Bronchial epithelial cell (primary cell): ENCODE measurements at regions not wholly inside any gene's neighbourhood (a gene's known extent, or its start where the extent isn't known, plus 50 kb on each side); places are given as distances from the start of the nearest gene placed in this dataset.

Experiments used
- DNase-seq: peaks from one replicate; pipeline ENCODE4 v3.0.0-alpha.2; 2010; ENCODE audit warnings: low read depth
- FAIRE-seq: peaks from 2 replicates; lab custom pipeline; 2011; peaks lifted over from hg19 to GRCh38; lab: Jason Lieb, UNC
- H3K27me3 ChIP-seq: 2 replicates; pipeline ENCODE4 v1.5.1; 2011; ENCODE audit warnings: low read length; ENCODE audit not compliant: control insufficient read depth, insufficient read depth
- H3K36me3 ChIP-seq: 2 replicates; pipeline ENCODE4 v1.5.1; 2011; ENCODE audit warnings: low read length; ENCODE audit not compliant: control insufficient read depth, insufficient read depth
- H3K4me3 ChIP-seq: 2 replicates; pipeline ENCODE4 v1.5.1; 2011; ENCODE audit warnings: mild to moderate bottlenecking, low read depth, low read length, control low read depth
- CTCF ChIP-seq: IDR thresholded peaks from 2 replicates; pipeline ENCODE4 v1.5.1; 2011; ENCODE audit warnings: mild to moderate bottlenecking, moderate library complexity, low read length, control low read depth, inconsistent platforms; ENCODE audit not compliant: insufficient read depth, severe bottlenecking

GRCh38 chr9:86749894-86750255 is 197.4 kb downstream of the GAS1 start:
- FAIRE-seq: no peak
- no peak for DNase-seq
- Histone ChIP-seq H3K36me3 (no peaks in the 10 kb centered on the region), H3K4me3 (no peak overlapping the region), H3K27me3 (no peaks in the 10 kb centered on the region)
- TF ChIP-seq CTCF: no peak

- Histone ChIP-seq H3K4me3 (no peak overlapping the region), H3K27me3 (no peaks in the 10 kb centered on the region), H3K36me3 (no peaks in the 10 kb centered on the region)
- no peak for FAIRE-seq
- no peak for DNase-seq
- TF ChIP-seq CTCF: no peak
These were observed 198.0 kb downstream of the GAS1 start for GRCh38 chr9:86749161-86749893.

GRCh38 chr9:86747711-86748110 is 199.6 kb downstream of the GAS1 start:
- TF ChIP-seq CTCF: no peak
- no peak for DNase-seq
- FAIRE-seq: no peak

GRCh38 chr9:86741311-86742208 is 205.7 kb downstream of the GAS1 start:
- no peak overlapping the region for H3K4me3 ChIP-seq
- DNase-seq (peak; percentile 100), FAIRE-seq (peak; percentile 86)

More at GRCh38 chr9:86747711-86748110, 199.6 kb downstream of the GAS1 start:
- no peaks in the 10 kb centered on the region for H3K27me3 ChIP-seq
- H3K4me3 ChIP-seq: no peak overlapping the region
- H3K36me3 ChIP-seq: no peaks in the 10 kb centered on the region

GRCh38 chr9:86735772-86736458 is 211.4 kb downstream of the GAS1 start:
- DNase-seq (peak; percentile 22), FAIRE-seq (no peak)
- H3K36me3 ChIP-seq: no peaks in the 10 kb centered on the region
- no peak for TF ChIP-seq CTCF
- no peak overlapping the region for H3K4me3 ChIP-seq
- no peaks in the 10 kb centered on the region for H3K27me3 ChIP-seq

More at GRCh38 chr9:86741311-86742208, 205.7 kb downstream of the GAS1 start:
- TF ChIP-seq CTCF: no peak
- H3K36me3 ChIP-seq: no peaks in the 10 kb centered on the region
- H3K27me3 ChIP-seq: no peaks in the 10 kb centered on the region
